ENCODE measurements at regions not wholly inside any gene's neighbourhood (a gene's known extent, or its start where the extent isn't known, plus 50 kb on each side); places are given as distances from the start of the nearest gene placed in this dataset.

GRCh38 chr15:39075311-39075710 lies 505.6 kb upstream of the THBS1 start:
- TF ChIP-seq EZH2phosphoT487 (IDR thresholded peaks at IDR 0.05; ENCODE audit: insufficient read depth, low read depth) (no peak), EZH2 (IDR thresholded peaks at IDR 0.05; ENCODE audit: insufficient read depth, poor library complexity, severe bottlenecking) (no peak)
